Hypothalamus (tissue), 51 donors: ENCODE measurements at regions not wholly inside any gene's neighbourhood (a gene's known extent, or its start where the extent isn't known, plus 50 kb on each side); places are given as distances from the start of the nearest gene placed in this dataset.

Source experiments
- DNase-seq, 51 donors: peaks; one replicate each; lab custom pipeline; 2025; lab: John Stamatoyannopoulos, UW

GRCh38 chr11:71080239-71081097 is 171.9 kb downstream of the SHANK2 start:
- DNase-seq: peak in 40 of 51 donors; percentile 5 to 82 (median 47)

GRCh38 chr11:71079795-71080194 is 172.6 kb downstream of the SHANK2 start:
- DNase-seq: no peak

GRCh38 chr11:71078482-71078881 is 173.9 kb downstream of the SHANK2 start:
- DNase-seq: no peak

- no peak for DNase-seq
Observed at GRCh38 chr11:71076525-71077304, 175.7 kb downstream of the SHANK2 start.

GRCh38 chr11:71075871-71076420 is 176.4 kb downstream of the SHANK2 start:
- no peak for DNase-seq

- no peak for DNase-seq
Observed at GRCh38 chr11:71075116-71075720, 177.2 kb downstream of the SHANK2 start.

GRCh38 chr11:71071736-71072509 is 180.5 kb downstream of the SHANK2 start:
- no peak for DNase-seq

- DNase-seq: no peak
Observed at GRCh38 chr11:71070490-71071453, 181.6 kb downstream of the SHANK2 start.

GRCh38 chr11:71068963-71069362 is 183.4 kb downstream of the SHANK2 start:
- DNase-seq: no peak

- DNase-seq: no peak
Observed at GRCh38 chr11:71067753-71068152, 184.6 kb downstream of the SHANK2 start.

GRCh38 chr11:71066311-71066710 is 186.1 kb downstream of the SHANK2 start:
- no peak for DNase-seq

GRCh38 chr11:71065841-71066240 is 186.5 kb downstream of the SHANK2 start:
- DNase-seq: no peak

- DNase-seq: no peak
Observed at GRCh38 chr11:71064702-71065515, 187.5 kb downstream of the SHANK2 start.

GRCh38 chr11:71064183-71064582 is 188.2 kb downstream of the SHANK2 start:
- no peak for DNase-seq

- DNase-seq: no peak
Observed at GRCh38 chr11:71063129-71063528, 189.2 kb downstream of the SHANK2 start.

- no peak for DNase-seq
Observed at GRCh38 chr11:71062199-71062598, 190.2 kb downstream of the SHANK2 start.

GRCh38 chr11:71060391-71060791 is 192.0 kb downstream of the SHANK2 start:
- DNase-seq: no peak

- no peak for DNase-seq
Observed at GRCh38 chr11:71059662-71060061, 192.7 kb downstream of the SHANK2 start.
